WI38 (cell line): ENCODE measurements at regions not wholly inside any gene's neighbourhood (a gene's known extent, or its start where the extent isn't known, plus 50 kb on each side); places are given as distances from the start of the nearest gene placed in this dataset.
"Not testable (repeated sequence)": the region's sequence is repeated elsewhere in the genome, so short reads cannot be mapped to it uniquely, and the experiment has no call there.

Experiments used
- H3K4me3 ChIP-seq: 2 replicates; pipeline ENCODE4 v1.5.1; 2011; ENCODE audit warnings: low read depth, mild to moderate bottlenecking, control low read depth, low read length
- CTCF ChIP-seq: IDR thresholded peaks from 2 replicates; pipeline ENCODE4 v1.5.1; 2012; ENCODE audit warnings: low read depth, mild to moderate bottlenecking, control low read depth, low read length

- H3K4me3 ChIP-seq: no peak overlapping the region
- TF ChIP-seq CTCF: no peak
These were observed 325.1 kb downstream of the AEBP2 start for GRCh38 chr12:19764408-19764807.

GRCh38 chr12:19771858-19772257 is 332.6 kb downstream of the AEBP2 start:
- H3K4me3 ChIP-seq: no peak overlapping the region
- no peak for TF ChIP-seq CTCF

- H3K4me3 ChIP-seq: no peak overlapping the region
- TF ChIP-seq CTCF: no peak
These were observed 333.5 kb downstream of the AEBP2 start for GRCh38 chr12:19772776-19773175.

GRCh38 chr12:19775241-19775640 is 335.9 kb downstream of the AEBP2 start:
- H3K4me3 ChIP-seq: no peak overlapping the region
- no peak for TF ChIP-seq CTCF

- H3K4me3 ChIP-seq: not testable (repeated sequence)
These were observed 336.7 kb downstream of the AEBP2 start for GRCh38 chr12:19775976-19776375.

- no peak overlapping the region for H3K4me3 ChIP-seq
- no peak for TF ChIP-seq CTCF
These were observed 338.9 kb downstream of the AEBP2 start for GRCh38 chr12:19778172-19778571.

GRCh38 chr12:19778797-19779196 is 339.5 kb downstream of the AEBP2 start:
- H3K4me3 ChIP-seq: no peak overlapping the region
- no peak for TF ChIP-seq CTCF

GRCh38 chr12:19779395-19780056 is 340.2 kb downstream of the AEBP2 start:
- H3K4me3 ChIP-seq: no peak overlapping the region
- TF ChIP-seq CTCF: no peak
